ENCODE measurements at regions not wholly inside any gene's neighbourhood (a gene's known extent, or its start where the extent isn't known, plus 50 kb on each side); places are given as distances from the start of the nearest gene placed in this dataset.

GRCh38 chr1:216785737-216786136 lies 62.5 kb upstream of the ESRRG start:
- no peak for TF ChIP-seq EZH2phosphoT487 (IDR thresholded peaks at IDR 0.05; ENCODE audit: borderline replicate concordance, low read depth, low read length)
- TF ChIP-seq CTCF (conservative IDR thresholded peaks at IDR 0.05; ENCODE audit: low read length): no peak

Measured in OCI-LY7 (cell line).